WERI-Rb-1 (cell line): ENCODE measurements at regions not wholly inside any gene's neighbourhood (a gene's known extent, or its start where the extent isn't known, plus 50 kb on each side); places are given as distances from the start of the nearest gene placed in this dataset.
"Not testable (repeated sequence)": the region's sequence is repeated elsewhere in the genome, so short reads cannot be mapped to it uniquely, and the experiment has no call there.

Experiments used
- DNase-seq: peaks from one replicate; pipeline ENCODE4 v3.0.0-alpha.2; 2020
- H3K27ac ChIP-seq: fragments of 250-450 bp; sonication (Bioruptor Pico); 2 replicates; pipeline ENCODE4 v1.5.1; 2020; ENCODE audit warnings: mild to moderate bottlenecking, moderate library complexity
- H3K27me3 ChIP-seq: fragments of 250-450 bp; sonication (Bioruptor Pico); 2 replicates; pipeline ENCODE4 v1.5.1; 2021; ENCODE audit warnings: mild to moderate bottlenecking, low read depth, moderate library complexity; ENCODE audit not compliant: insufficient read depth, severe bottlenecking
- H3K36me3 ChIP-seq: fragments of 250-450 bp; sonication (Bioruptor Pico); 2 replicates; pipeline ENCODE4 v1.5.1; 2020; ENCODE audit warnings: mild to moderate bottlenecking, moderate library complexity
- H3K4me3 ChIP-seq: 2 replicates; pipeline ENCODE4 v1.5.1; 2011; ENCODE audit warnings: low read depth, mild to moderate bottlenecking, control low read depth, low read length
- H3K9me3 ChIP-seq: fragments of 250-450 bp; sonication (Bioruptor Pico); 2 replicates; pipeline ENCODE4 v1.5.1; 2021; ENCODE audit warnings: mild to moderate bottlenecking, moderate library complexity; ENCODE audit not compliant: severe bottlenecking
- TF ChIP-seq, protein P1 (sequence below): IDR thresholded peaks from 2 replicates; pipeline ENCODE4 v1.5.1; 2011; ENCODE audit warnings: low read depth, mild to moderate bottlenecking, control low read depth, inconsistent platforms, low read length

- Histone ChIP-seq H3K4me3 (no peak overlapping the region), H3K9me3 (no peaks in the 10 kb centered on the region), H3K27ac (no peak overlapping the region), H3K36me3 (no peaks in the 10 kb centered on the region), H3K27me3 (no peaks in the 10 kb centered on the region)
- TF ChIP-seq, protein P1, sequence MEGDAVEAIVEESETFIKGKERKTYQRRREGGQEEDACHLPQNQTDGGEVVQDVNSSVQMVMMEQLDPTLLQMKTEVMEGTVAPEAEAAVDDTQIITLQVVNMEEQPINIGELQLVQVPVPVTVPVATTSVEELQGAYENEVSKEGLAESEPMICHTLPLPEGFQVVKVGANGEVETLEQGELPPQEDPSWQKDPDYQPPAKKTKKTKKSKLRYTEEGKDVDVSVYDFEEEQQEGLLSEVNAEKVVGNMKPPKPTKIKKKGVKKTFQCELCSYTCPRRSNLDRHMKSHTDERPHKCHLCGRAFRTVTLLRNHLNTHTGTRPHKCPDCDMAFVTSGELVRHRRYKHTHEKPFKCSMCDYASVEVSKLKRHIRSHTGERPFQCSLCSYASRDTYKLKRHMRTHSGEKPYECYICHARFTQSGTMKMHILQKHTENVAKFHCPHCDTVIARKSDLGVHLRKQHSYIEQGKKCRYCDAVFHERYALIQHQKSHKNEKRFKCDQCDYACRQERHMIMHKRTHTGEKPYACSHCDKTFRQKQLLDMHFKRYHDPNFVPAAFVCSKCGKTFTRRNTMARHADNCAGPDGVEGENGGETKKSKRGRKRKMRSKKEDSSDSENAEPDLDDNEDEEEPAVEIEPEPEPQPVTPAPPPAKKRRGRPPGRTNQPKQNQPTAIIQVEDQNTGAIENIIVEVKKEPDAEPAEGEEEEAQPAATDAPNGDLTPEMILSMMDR = no peak
- no peak for DNase-seq
Observed at GRCh38 chr2:234158812-234159211, 108.3 kb downstream of the SPP2 start.

DNA sequence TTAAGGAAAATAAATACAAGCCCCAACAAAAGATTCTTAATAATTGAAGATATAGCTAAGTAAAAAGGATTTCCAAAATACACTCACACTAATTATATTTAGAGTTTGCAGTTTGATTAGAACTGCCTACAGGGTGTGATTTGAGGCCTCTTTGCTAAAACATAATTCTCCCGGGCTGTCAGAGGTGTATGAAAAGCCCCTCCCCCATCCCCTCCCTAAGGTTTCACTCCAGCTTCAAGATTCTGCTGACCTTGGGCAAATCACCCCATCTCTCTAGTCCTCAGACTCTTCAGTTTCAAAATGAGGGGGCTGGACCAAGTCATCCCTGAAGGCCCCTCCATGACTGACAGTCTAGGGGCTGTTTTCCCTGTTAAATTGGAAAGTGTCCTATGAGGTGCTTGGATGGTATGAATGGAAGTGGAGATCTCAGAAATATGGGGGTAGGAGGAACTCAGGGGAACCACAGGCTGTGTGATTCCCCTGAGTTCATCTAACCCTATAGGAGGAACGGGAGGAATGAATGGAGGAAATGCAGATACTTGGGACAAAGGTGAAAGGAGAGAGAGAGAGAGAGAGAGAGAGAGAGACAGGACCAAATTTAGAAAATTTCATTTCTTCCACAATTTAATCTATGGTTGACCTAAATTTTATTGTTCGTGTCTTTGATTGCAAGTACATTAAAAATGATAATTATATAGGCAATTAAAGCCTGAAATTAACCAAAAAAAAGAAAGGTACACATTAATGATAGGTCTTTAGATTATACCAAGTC, 107.5 kb downstream of the SPP2 start:
- H3K4me3 ChIP-seq = no peak overlapping the region
- no peak for DNase-seq
- H3K9me3 ChIP-seq = no peaks in the 10 kb centered on the region
- H3K36me3 ChIP-seq = no peaks in the 10 kb centered on the region
- TF ChIP-seq, protein P1 = no peak
- H3K27me3 ChIP-seq = no peaks in the 10 kb centered on the region
- H3K27ac ChIP-seq = no peak overlapping the region

GRCh38 chr2:234156326-234156725, 105.8 kb downstream of the SPP2 start:
- no peak for DNase-seq
- Histone ChIP-seq H3K36me3 (no peaks in the 10 kb centered on the region), H3K27ac (no peak overlapping the region), H3K27me3 (no peaks in the 10 kb centered on the region), H3K9me3 (no peaks in the 10 kb centered on the region), H3K4me3 (no peak overlapping the region)
- TF ChIP-seq, protein P1 = no peak

GRCh38 chr2:234152835-234153234, 102.3 kb downstream of the SPP2 start:
- H3K27ac ChIP-seq, H3K4me3 ChIP-seq, DNase-seq, H3K9me3 ChIP-seq, H3K36me3 ChIP-seq, H3K27me3 ChIP-seq: not testable (repeated sequence)

- Histone ChIP-seq H3K9me3 (no peaks in the 10 kb centered on the region), H3K4me3 (no peak overlapping the region), H3K27ac (no peak overlapping the region), H3K36me3 (no peaks in the 10 kb centered on the region), H3K27me3 (no peaks in the 10 kb centered on the region)
- DNase-seq = no peak
- TF ChIP-seq, protein P1 = no peak
Observed at GRCh38 chr2:234147335-234147861, 96.9 kb downstream of the SPP2 start.

DNA sequence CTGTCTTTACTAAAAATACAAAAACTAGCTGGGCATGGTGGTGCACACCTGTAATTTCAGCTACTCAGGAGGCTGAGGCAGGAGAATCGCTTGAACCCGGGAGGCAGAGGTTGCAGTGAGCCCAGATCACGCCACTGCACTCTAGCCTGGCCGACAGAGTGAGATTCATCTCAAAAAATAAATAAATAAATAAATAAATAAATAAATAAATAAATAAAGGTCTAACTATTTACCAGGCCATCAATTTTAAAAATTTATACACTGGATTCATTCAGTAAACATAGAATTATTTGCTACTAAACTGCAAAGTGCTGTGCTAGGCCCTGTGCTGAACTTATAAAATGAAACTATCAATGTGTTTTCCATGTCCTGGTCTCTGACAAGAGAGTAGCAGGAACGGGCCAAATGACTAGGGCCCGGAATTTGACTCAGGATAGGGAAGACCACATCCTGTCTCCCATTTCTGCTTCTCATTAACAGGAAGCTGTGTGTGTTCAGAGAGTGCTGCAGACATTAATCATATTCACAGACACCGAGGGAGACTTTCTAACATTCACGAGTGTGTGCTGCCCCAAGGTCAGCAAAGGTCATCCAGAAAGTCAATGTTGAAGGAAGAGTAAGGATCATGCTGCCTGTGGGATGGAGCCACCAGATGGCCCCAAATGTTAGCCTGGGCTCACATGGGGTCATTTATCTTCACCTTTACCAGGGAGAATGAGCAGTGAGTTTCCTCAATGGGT, 95.8 kb downstream of the SPP2 start:
- Histone ChIP-seq H3K9me3 (no peaks in the 10 kb centered on the region), H3K27ac (no peak overlapping the region)
- DNase-seq = no peak

More for the DNA sequence above, 95.8 kb downstream of the SPP2 start:
- no peaks in the 10 kb centered on the region for H3K36me3 ChIP-seq
- H3K27me3 ChIP-seq = no peaks in the 10 kb centered on the region
- H3K4me3 ChIP-seq = no peak overlapping the region
- TF ChIP-seq, protein P1 = no peak
